HEK293T (cell line): ENCODE measurements at regions not wholly inside any gene's neighbourhood (a gene's known extent, or its start where the extent isn't known, plus 50 kb on each side); places are given as distances from the start of the nearest gene placed in this dataset.

ENCODE experiments used
- CTCF ChIA-PET: fragments of 350-600 bp; formaldehyde crosslinking; extraction: SDS; loops from one replicate; lab custom pipeline; 2021; ENCODE audit warnings: antibody characterized with exemption, inconsistent platforms; lab: Yijun Ruan, JAX
- POLR2A ChIA-PET: fragments of 350-600 bp; formaldehyde crosslinking; extraction: SDS; loops from one replicate; lab custom pipeline; 2020; ENCODE audit warnings: antibody characterized with exemption, inconsistent platforms; lab: Yijun Ruan, JAX
- DNase-seq: peaks from one replicate; pipeline ENCODE4 v3.0.0; 2012; ENCODE audit warnings: mixed read lengths; ENCODE audit errors: extremely low spot score
- ARNT ChIP-seq: fragments of 450-650 bp; IDR thresholded peaks from 2 replicates; pipeline ENCODE4 v1.6.1; 2017; ENCODE audit warnings: mild to moderate bottlenecking
- BHLHE40 ChIP-seq: fragments of 450-650 bp; IDR thresholded peaks from 2 replicates; pipeline ENCODE4 v1.6.1; 2016; ENCODE audit warnings: mild to moderate bottlenecking, moderate library complexity, borderline replicate concordance
- CTBP1 ChIP-seq: fragments of 450-650 bp; IDR thresholded peaks from 2 replicates; pipeline ENCODE4 v1.6.1; 2016; ENCODE audit warnings: borderline replicate concordance
- ELF4 ChIP-seq: fragments of 450-650 bp; IDR thresholded peaks from 2 replicates; pipeline ENCODE4 v1.6.1; 2017; ENCODE audit warnings: antibody characterized with exemption
- FOXA1 ChIP-seq: fragments of 450-650 bp; IDR thresholded peaks from 2 replicates; pipeline ENCODE4 v1.6.1; 2016; ENCODE audit warnings: mild to moderate bottlenecking
- FOXK2 ChIP-seq: fragments of 450-650 bp; IDR thresholded peaks from 2 replicates; pipeline ENCODE4 v1.6.1; 2016; ENCODE audit warnings: mild to moderate bottlenecking
- FOXM1 ChIP-seq: fragments of 450-650 bp; IDR thresholded peaks from 2 replicates; pipeline ENCODE4 v1.6.1; 2017; ENCODE audit warnings: mild to moderate bottlenecking, borderline replicate concordance
- HDGF ChIP-seq: fragments of 450-650 bp; IDR thresholded peaks from 2 replicates; pipeline ENCODE4 v1.6.1; 2017; ENCODE audit warnings: antibody characterized with exemption, borderline replicate concordance
- L3MBTL2 ChIP-seq: fragments of 450-650 bp; conservative IDR thresholded peaks from 2 replicates; pipeline ENCODE4 v1.6.1; 2016; ENCODE audit warnings: mild to moderate bottlenecking
- LEF1 ChIP-seq: fragments of 450-650 bp; IDR thresholded peaks from 2 replicates; pipeline ENCODE4 v1.6.1; 2017; ENCODE audit warnings: mild to moderate bottlenecking, borderline replicate concordance
- NFRKB ChIP-seq: fragments of 450-650 bp; IDR thresholded peaks from 2 replicates; pipeline ENCODE4 v1.6.1; 2016; ENCODE audit warnings: mild to moderate bottlenecking, moderate library complexity
- SP1 ChIP-seq: fragments of 450-650 bp; IDR thresholded peaks from 2 replicates; pipeline ENCODE4 v1.6.1; 2017
- SUZ12 ChIP-seq: fragments of 450-650 bp; IDR thresholded peaks from 2 replicates; pipeline ENCODE4 v1.6.1; 2016; ENCODE audit warnings: mild to moderate bottlenecking
- TARDBP ChIP-seq: fragments of 450-650 bp; IDR thresholded peaks from 2 replicates; pipeline ENCODE4 v1.6.1; 2016
- ZNF384 ChIP-seq: fragments of 450-650 bp; IDR thresholded peaks from 2 replicates; pipeline ENCODE4 v1.6.1; 2016
- TF ChIP-seq, protein P1 (sequence below): fragments of 450-650 bp; IDR thresholded peaks from 2 replicates; pipeline ENCODE4 v1.6.1; 2016

DNA sequence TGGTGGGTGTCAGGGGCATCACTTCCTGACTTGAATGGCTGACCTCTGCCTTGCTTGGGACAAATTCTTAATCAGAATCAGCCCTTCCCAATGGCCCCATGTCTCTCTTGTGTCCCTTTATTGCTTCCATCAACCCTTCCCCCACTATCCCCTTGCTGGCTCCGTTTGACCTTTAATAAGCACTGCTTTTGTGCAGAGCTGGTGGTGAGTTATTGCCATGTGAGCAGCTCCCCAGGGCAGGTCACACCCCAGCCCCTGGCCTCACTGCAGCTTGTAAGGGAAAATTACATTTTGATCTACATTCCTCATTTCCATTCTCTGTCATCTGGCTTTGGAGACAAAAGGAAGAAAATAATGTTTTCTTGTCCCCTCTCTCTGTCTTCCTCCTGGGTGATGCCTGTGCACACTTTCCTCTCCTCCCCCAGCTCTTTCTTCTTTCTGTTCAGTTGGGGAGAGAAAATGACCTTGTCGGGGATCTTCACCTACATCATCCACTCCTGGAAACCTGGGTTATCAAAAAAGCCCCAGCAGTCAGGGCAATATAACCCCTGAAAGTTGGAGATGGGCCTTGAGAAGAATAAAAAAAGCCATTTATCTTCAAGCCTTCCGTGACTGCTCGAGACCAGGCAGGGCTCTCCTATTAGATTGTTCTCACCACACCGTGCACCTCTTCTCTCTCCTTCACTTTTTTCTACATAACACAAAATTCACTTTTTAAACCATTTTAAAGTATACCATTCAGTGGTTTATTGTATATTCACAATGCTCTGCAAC lies 100.4 kb upstream of the SRRM4 start:
- ChIA-PET CTCF (no interaction called here), POLR2A (no interaction called here)
- TF ChIP-seq SUZ12 (no peak), TARDBP (no peak)
- no peak for DNase-seq

DNA sequence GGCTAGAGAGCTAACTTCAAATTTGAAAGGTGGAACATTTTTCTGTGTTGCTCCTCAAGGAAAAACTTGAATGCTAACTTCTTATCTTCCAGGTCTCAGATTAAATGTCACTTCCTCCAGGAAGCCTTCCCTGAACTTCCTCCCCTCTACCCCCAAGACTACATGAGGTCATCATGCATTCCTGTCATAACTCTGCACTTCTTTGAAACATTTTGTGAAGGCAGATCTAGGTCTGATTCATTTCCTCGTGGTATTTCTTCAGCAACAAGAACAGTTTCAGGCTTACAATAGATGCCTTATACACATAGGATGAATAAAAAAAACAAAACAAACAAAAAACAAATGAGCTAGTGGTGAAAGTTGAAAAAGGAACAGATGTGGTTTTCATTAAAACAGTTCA lies 97.1 kb upstream of the SRRM4 start:
- ChIA-PET CTCF (no interaction called here), POLR2A (no interaction called here)
- no peak for DNase-seq
- TF ChIP-seq, protein P1, sequence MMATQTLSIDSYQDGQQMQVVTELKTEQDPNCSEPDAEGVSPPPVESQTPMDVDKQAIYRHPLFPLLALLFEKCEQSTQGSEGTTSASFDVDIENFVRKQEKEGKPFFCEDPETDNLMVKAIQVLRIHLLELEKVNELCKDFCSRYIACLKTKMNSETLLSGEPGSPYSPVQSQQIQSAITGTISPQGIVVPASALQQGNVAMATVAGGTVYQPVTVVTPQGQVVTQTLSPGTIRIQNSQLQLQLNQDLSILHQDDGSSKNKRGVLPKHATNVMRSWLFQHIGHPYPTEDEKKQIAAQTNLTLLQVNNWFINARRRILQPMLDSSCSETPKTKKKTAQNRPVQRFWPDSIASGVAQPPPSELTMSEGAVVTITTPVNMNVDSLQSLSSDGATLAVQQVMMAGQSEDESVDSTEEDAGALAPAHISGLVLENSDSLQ = no peak
- TF ChIP-seq FOXK2 = no peak
- no peak for TF ChIP-seq TARDBP
- no peak for TF ChIP-seq FOXA1
- no peak for TF ChIP-seq ZNF384
- TF ChIP-seq CTBP1 = no peak
- no peak for TF ChIP-seq ARNT
- no peak for TF ChIP-seq FOXM1

- DNase-seq = no peak
- CTCF ChIA-PET = no interaction called here
- TF ChIP-seq ZNF384 (no peak), L3MBTL2 (no peak), CTBP1 (no peak), ELF4 (no peak), NFRKB (no peak), SUZ12 (no peak), SP1 (no peak), TARDBP (no peak), HDGF (no peak), ARNT (no peak), FOXK2 (no peak), FOXA1 (no peak), BHLHE40 (no peak)
- TF ChIP-seq, protein P1 = no peak
- POLR2A ChIA-PET = no interaction called here
Observed at GRCh38 chr12:118900993-118901392, 80.3 kb upstream of the SRRM4 start.

DNA sequence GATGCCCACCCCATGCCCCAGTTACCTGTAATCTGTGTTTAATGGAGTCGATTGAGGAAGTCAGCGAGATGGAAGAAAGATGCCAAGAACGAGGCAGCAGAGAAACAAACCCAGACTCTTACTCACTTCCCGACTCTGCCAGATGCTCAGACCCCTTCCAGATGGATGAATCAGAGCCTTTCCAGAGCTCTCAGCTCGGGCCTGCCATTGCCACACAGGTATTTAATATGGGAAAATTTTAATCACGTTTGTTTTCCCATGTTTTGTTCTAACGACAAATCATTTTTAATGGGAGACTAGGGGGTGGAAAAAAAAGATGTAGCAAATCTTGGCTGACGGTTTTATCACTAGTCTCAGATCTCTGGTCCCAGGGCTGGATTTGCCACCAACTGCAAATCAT lies 72.5 kb upstream of the SRRM4 start:
- TF ChIP-seq ARNT = no peak
- TF ChIP-seq TARDBP = no peak
- TF ChIP-seq ZNF384 = no peak
- no peak for TF ChIP-seq SUZ12
- TF ChIP-seq ELF4 = no peak
- ChIA-PET CTCF (no interaction called here), POLR2A (no interaction called here)
- DNase-seq = no peak

DNA sequence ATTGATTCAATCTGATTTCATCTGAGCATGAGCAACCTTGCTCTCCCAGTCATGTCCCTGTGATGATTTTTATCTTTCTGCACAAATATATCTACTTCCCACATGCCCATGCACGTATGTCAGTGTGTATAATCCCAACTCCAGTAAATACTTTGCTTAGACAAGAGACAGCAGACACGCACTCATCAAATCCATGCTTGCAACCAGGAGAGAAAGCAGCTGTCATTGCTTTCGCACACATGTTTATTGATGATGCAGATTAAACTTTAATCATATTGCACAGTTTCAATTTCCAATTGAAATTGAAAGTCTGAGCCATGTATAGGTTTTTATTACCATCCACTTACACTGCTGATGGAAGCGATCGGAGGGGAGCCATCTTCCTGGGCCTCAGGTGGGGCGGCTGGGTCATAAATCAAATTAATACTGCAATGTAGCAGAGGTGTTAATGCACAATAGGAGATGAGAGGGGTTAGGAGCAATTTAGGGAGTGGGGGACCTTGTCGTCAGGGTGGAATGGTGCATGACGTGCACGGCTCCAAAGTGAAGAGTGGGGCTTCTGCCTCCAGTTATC lies 68.6 kb upstream of the SRRM4 start:
- ChIA-PET CTCF (no interaction called here), POLR2A (no interaction called here)
- TF ChIP-seq L3MBTL2 = no peak
- TF ChIP-seq NFRKB = no peak
- TF ChIP-seq FOXK2 = no peak
- TF ChIP-seq SP1 = no peak
- no peak for TF ChIP-seq ZNF384
- no peak for TF ChIP-seq ELF4
- TF ChIP-seq ARNT = no peak
- TF ChIP-seq TARDBP = no peak
- TF ChIP-seq, protein P1 = no peak
- TF ChIP-seq FOXA1 = no peak
- no peak for TF ChIP-seq CTBP1
- TF ChIP-seq LEF1 = no peak
- TF ChIP-seq BHLHE40 = no peak
- no peak for TF ChIP-seq HDGF
- no peak for TF ChIP-seq SUZ12
- no peak for DNase-seq

- ChIA-PET POLR2A (no interaction called here), CTCF (no interaction called here)
- TF ChIP-seq ELF4 = no peak
- no peak for DNase-seq
Observed at GRCh38 chr12:118921761-118922160, 59.6 kb upstream of the SRRM4 start.

GRCh38 chr12:118922405-118922804 lies 58.9 kb upstream of the SRRM4 start:
- DNase-seq = no peak
- TF ChIP-seq ARNT (no peak), HDGF (no peak)
- CTCF ChIA-PET = no interaction called here
- POLR2A ChIA-PET = no interaction called here
